ENCODE measurements at regions not wholly inside any gene's neighbourhood (a gene's known extent, or its start where the extent isn't known, plus 50 kb on each side); places are given as distances from the start of the nearest gene placed in this dataset.

GRCh38 chr3:40969341-40969740 lies 230.0 kb upstream of the CTNNB1 start:
- TF ChIP-seq, protein P1, sequence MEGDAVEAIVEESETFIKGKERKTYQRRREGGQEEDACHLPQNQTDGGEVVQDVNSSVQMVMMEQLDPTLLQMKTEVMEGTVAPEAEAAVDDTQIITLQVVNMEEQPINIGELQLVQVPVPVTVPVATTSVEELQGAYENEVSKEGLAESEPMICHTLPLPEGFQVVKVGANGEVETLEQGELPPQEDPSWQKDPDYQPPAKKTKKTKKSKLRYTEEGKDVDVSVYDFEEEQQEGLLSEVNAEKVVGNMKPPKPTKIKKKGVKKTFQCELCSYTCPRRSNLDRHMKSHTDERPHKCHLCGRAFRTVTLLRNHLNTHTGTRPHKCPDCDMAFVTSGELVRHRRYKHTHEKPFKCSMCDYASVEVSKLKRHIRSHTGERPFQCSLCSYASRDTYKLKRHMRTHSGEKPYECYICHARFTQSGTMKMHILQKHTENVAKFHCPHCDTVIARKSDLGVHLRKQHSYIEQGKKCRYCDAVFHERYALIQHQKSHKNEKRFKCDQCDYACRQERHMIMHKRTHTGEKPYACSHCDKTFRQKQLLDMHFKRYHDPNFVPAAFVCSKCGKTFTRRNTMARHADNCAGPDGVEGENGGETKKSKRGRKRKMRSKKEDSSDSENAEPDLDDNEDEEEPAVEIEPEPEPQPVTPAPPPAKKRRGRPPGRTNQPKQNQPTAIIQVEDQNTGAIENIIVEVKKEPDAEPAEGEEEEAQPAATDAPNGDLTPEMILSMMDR (IDR thresholded peaks at IDR 0.05; ENCODE audit: borderline replicate concordance, control extremely low read depth, extremely low read depth, insufficient read depth, missing control alignments), result no peak
- DNase-seq (ENCODE audit: low spot score), result no peak
- in situ Hi-C loops (cut with MboI; ENCODE audit: low sequenced_read_pairs, unreplicated experiment), result no loop called here

GRCh38 chr3:40969756-40970466 lies 229.4 kb upstream of the CTNNB1 start:
- DNase-seq (ENCODE audit: low spot score), result no peak
- TF ChIP-seq, protein P1 (IDR thresholded peaks at IDR 0.05; ENCODE audit: borderline replicate concordance, control extremely low read depth, extremely low read depth, insufficient read depth, missing control alignments), result no peak
- in situ Hi-C loops (cut with MboI; ENCODE audit: low sequenced_read_pairs, unreplicated experiment), result no loop called here

- in situ Hi-C loops (cut with MboI; ENCODE audit: low sequenced_read_pairs, unreplicated experiment), result no loop called here
- DNase-seq (ENCODE audit: low spot score), result peak; percentile 62
- TF ChIP-seq, protein P1 (IDR thresholded peaks at IDR 0.05; ENCODE audit: borderline replicate concordance, control extremely low read depth, extremely low read depth, insufficient read depth, missing control alignments), result peak; percentile 24
These were observed 227.8 kb upstream of the CTNNB1 start for GRCh38 chr3:40971191-40972168.

DNA sequence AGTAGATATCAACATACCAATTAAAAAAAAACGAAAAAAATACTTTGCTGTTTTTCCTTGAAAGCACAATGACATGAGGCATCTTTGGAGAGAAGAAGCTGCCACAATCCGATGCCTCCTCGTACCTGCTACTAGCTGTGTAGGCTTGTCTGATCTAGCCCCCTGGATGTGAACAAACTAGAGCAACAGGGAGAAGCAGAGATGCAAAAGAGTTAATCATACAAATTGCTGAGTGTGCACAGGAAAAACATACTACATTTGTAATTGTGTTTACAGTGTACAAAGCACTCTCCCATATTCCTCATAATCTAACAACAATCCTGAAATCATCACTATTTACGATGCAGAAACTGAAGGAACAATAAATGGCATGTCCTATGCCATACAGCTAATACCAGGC lies 227.0 kb upstream of the CTNNB1 start:
- in situ Hi-C loops (cut with MboI; ENCODE audit: low sequenced_read_pairs, unreplicated experiment), result no loop called here
- TF ChIP-seq, protein P1 (IDR thresholded peaks at IDR 0.05; ENCODE audit: borderline replicate concordance, control extremely low read depth, extremely low read depth, insufficient read depth, missing control alignments), result no peak
- no peak for DNase-seq (ENCODE audit: low spot score)

DNA sequence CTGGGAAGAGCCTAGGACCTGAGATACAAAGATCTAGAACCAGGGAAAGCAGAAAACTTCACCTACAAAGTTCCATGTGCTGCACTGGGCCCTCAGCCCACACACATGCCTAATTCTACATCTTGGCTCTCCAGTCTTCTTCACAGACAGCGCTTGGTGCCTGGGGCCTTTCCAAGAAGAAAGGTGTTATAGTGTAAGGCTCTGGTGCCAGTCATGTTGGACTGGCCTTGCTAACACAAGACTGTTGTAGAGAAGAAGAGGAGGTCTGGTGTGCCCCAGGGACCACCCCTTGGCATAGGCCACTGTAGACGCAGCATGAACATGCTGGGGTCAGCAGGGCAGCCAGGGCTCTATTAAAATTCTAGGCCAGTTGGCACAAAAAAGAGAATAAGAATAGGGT lies 226.2 kb upstream of the CTNNB1 start:
- TF ChIP-seq, protein P1 (IDR thresholded peaks at IDR 0.05; ENCODE audit: borderline replicate concordance, control extremely low read depth, extremely low read depth, insufficient read depth, missing control alignments), result no peak
- no peak for DNase-seq (ENCODE audit: low spot score)

DNA sequence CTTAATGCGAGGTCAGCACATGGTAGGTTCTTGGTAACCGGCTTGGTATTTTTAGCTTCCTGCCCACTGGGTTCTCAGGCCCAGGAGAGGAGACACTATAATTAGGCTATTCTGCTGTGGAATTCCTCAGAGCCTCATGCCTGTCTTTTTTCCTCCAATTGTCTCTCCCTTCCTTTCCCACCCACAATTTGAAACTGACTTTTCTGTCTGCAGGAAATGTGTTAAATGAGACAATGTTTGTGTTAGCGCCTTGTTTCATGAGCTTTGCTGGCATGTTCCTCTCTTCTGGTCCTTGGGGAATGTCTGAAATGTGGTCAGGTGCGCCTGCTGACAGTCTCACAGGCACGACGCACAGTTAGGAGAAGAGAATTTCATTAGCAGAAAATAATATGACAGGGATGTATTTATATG lies 223.6 kb upstream of the CTNNB1 start:
- no peak for DNase-seq (ENCODE audit: low spot score)
- TF ChIP-seq, protein P1 (IDR thresholded peaks at IDR 0.05; ENCODE audit: borderline replicate concordance, control extremely low read depth, extremely low read depth, insufficient read depth, missing control alignments), result no peak
- in situ Hi-C loops (cut with MboI; ENCODE audit: low sequenced_read_pairs, unreplicated experiment), result no loop called here

More for the DNA sequence above, 226.2 kb upstream of the CTNNB1 start:
- in situ Hi-C loops (cut with MboI; ENCODE audit: low sequenced_read_pairs, unreplicated experiment), result no loop called here

All from GM13976 (cell line).